ENCODE measurements at regions not wholly inside any gene's neighbourhood (a gene's known extent, or its start where the extent isn't known, plus 50 kb on each side); places are given as distances from the start of the nearest gene placed in this dataset.

DNA sequence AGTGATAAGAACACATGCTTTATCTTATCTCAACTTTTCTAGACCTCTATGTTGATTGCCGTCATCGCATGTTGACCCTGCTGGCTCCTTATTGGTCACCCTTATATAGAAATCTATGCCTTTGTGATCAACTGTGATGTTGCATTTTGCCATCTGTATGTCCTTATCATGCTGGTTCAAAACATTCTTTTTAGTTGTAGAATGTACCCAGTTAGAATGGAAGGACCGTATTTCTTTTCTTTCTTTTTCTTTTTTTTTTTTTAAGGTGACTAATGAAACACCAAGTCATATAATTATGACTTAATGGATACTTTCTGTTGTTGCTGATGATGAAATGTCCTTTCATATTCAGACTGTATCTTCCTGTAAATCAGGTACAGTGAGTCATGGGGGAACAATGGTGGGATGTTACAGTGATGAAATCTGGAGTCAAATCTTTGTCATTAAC lies 145.9 kb upstream of the CITED2 start:
- 0 out of 2 replicates have a peak, but pooled peaks cover 4% of the 10 kb centered on the region for H3K9me2 ChIP-seq (ENCODE audit: insufficient read depth)
- no TSS peak for BruUV-seq (replicated peaks)
- H2AFZ ChIP-seq, result no peak overlapping the region
- no peaks in the 10 kb centered on the region for H3K27me3 ChIP-seq (ENCODE audit: insufficient read depth, low read depth)
- POLR2A ChIA-PET (ENCODE audit: unreplicated experiment), result no interaction called here
- no peak overlapping the region for H3K27ac ChIP-seq
- intact Hi-C loops (cut with micrococcal nuclease; ENCODE audit: unreplicated experiment), result loop anchor here (5.0 kb wide), 1 partner anchor 177 kb away; no protein-coding TSS in a partner anchor
- H3K36me3 ChIP-seq (ENCODE audit: low read depth), result no peaks in the 10 kb centered on the region
- peak in 1 of 2 experiments; percentile 77 for DNase-seq
- no peak overlapping the region for H3K4me3 ChIP-seq
- peaks cover 51% of the 10 kb centered on the region for H3K4me1 ChIP-seq (replicated peaks; ENCODE audit: insufficient read depth)
- no peak overlapping the region for H3K4me2 ChIP-seq
- H4K20me1 ChIP-seq (ENCODE audit: insufficient read depth), result no peaks in the 10 kb centered on the region
- peaks cover 32% of the 10 kb centered on the region for H3F3A ChIP-seq (ENCODE audit: insufficient read depth, low read depth)
- no peaks in the 10 kb centered on the region for H3K79me2 ChIP-seq (ENCODE audit: low read depth)
- CTCF ChIA-PET, result no interaction called here
- no peak for TF ChIP-seq EZH2 (IDR thresholded peaks at IDR 0.05; ENCODE audit: low read depth)
- TF ChIP-seq, protein P1, sequence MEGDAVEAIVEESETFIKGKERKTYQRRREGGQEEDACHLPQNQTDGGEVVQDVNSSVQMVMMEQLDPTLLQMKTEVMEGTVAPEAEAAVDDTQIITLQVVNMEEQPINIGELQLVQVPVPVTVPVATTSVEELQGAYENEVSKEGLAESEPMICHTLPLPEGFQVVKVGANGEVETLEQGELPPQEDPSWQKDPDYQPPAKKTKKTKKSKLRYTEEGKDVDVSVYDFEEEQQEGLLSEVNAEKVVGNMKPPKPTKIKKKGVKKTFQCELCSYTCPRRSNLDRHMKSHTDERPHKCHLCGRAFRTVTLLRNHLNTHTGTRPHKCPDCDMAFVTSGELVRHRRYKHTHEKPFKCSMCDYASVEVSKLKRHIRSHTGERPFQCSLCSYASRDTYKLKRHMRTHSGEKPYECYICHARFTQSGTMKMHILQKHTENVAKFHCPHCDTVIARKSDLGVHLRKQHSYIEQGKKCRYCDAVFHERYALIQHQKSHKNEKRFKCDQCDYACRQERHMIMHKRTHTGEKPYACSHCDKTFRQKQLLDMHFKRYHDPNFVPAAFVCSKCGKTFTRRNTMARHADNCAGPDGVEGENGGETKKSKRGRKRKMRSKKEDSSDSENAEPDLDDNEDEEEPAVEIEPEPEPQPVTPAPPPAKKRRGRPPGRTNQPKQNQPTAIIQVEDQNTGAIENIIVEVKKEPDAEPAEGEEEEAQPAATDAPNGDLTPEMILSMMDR (conservative IDR thresholded peaks at IDR 0.05), result no peak
- H3K9me3 ChIP-seq (ENCODE audit: insufficient read depth, low read depth), result 0 out of 2 replicates have a peak, but pooled peaks cover 4% of the 10 kb centered on the region

DNA sequence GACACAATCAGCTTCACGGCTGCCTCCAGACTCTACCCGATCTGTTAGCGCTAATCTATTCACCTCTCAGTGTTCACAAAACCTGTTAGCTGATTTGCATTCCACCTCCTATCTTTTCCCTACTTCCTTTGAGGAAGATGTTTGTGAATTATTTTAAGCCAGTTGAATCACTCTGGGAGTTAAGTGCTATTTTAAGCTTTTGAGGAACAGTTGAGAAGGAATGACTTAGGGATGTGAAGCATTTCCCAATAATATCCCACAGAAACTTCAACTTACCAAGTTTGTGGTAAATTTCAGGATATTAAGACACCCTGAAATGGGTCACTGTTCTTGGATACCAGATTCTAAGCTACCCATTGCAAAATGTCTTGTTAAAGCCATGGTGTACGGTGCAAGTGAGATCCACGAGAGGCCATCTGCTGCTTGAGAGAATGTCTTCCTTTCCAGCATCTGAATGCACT lies 145.2 kb upstream of the CITED2 start:
- H2AFZ ChIP-seq, result no peak overlapping the region
- no peaks in the 10 kb centered on the region for H3K27me3 ChIP-seq (ENCODE audit: insufficient read depth, low read depth)
- peaks cover 11% of the 10 kb centered on the region; the same call in 1 of the 2 replicates for H3K9me3 ChIP-seq (ENCODE audit: insufficient read depth, low read depth)
- no peak overlapping the region for H3K4me3 ChIP-seq
- no peaks in the 10 kb centered on the region for H3K36me3 ChIP-seq (ENCODE audit: low read depth)
- ChIA-PET CTCF (no interaction called here), POLR2A (ENCODE audit: unreplicated experiment) (interaction anchor here (0.8 kb wide), 1 partner anchor 145 kb away, joined by 6 read pairs; the partner anchor contains the start of gene CITED2)
- TF ChIP-seq, protein P1 (conservative IDR thresholded peaks at IDR 0.05), result no peak
- TF ChIP-seq EZH2 (IDR thresholded peaks at IDR 0.05; ENCODE audit: low read depth), result no peak
- no peaks in the 10 kb centered on the region for H4K20me1 ChIP-seq (ENCODE audit: insufficient read depth)
- intact Hi-C loops (cut with micrococcal nuclease; ENCODE audit: unreplicated experiment), result loop anchor here (5.0 to 10.0 kb wide), 2 partner anchors 85 to 178 kb away; no protein-coding TSS in a partner anchor
- peaks cover 51% of the 10 kb centered on the region for H3K4me1 ChIP-seq (replicated peaks; ENCODE audit: insufficient read depth)
- no peaks in the 10 kb centered on the region for H3K79me2 ChIP-seq (ENCODE audit: low read depth)
- no peak overlapping the region for H3K4me2 ChIP-seq
- no peak for DNase-seq
- H3F3A ChIP-seq (ENCODE audit: insufficient read depth, low read depth), result peaks cover 35% of the 10 kb centered on the region
- 0 out of 2 replicates have a peak, but pooled peaks cover 4% of the 10 kb centered on the region for H3K9me2 ChIP-seq (ENCODE audit: insufficient read depth)
- no TSS peak for BruUV-seq (replicated peaks)
- no peak overlapping the region for H3K27ac ChIP-seq

DNA sequence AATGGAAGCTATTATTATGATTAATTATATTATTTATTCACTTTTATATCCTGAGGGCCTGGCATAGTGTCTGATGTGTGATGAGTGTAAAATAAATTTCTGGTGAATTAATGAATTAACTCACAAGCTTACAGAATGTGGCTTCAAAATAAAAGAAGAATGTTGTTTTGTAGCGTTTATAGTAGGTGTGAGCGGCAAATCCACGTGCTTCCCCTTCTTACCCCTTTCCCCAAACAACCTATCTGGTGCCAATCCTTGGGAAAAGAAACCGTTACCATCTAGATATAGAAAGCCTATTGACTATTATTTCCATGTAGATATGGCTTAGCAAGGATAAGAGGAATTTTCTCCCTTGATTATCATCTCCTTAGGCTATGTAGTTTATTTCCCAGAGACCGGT lies 144.6 kb upstream of the CITED2 start:
- no peak overlapping the region for H3K4me2 ChIP-seq
- H3K4me1 ChIP-seq (replicated peaks; ENCODE audit: insufficient read depth), result peaks cover 51% of the 10 kb centered on the region
- ChIA-PET CTCF (no interaction called here), POLR2A (ENCODE audit: unreplicated experiment) (no interaction called here)
- H3K4me3 ChIP-seq, result no peak overlapping the region
- intact Hi-C loops (cut with micrococcal nuclease; ENCODE audit: unreplicated experiment), result loop anchor here (10.0 kb wide), 1 partner anchor 84 kb away; no protein-coding TSS in a partner anchor
- TF ChIP-seq EZH2 (IDR thresholded peaks at IDR 0.05; ENCODE audit: low read depth), result no peak
- TF ChIP-seq, protein P1 (conservative IDR thresholded peaks at IDR 0.05), result no peak
- no peak overlapping the region for H2AFZ ChIP-seq
- no peak for DNase-seq
- no TSS peak for BruUV-seq (replicated peaks)
- no peaks in the 10 kb centered on the region for H3K27me3 ChIP-seq (ENCODE audit: insufficient read depth, low read depth)
- H3F3A ChIP-seq (ENCODE audit: insufficient read depth, low read depth), result peaks cover 35% of the 10 kb centered on the region
- 0 out of 2 replicates have a peak, but pooled peaks cover 4% of the 10 kb centered on the region for H3K9me2 ChIP-seq (ENCODE audit: insufficient read depth)
- H3K79me2 ChIP-seq (ENCODE audit: low read depth), result no peaks in the 10 kb centered on the region
- H3K27ac ChIP-seq, result no peak overlapping the region
- no peaks in the 10 kb centered on the region for H4K20me1 ChIP-seq (ENCODE audit: insufficient read depth)
- H3K36me3 ChIP-seq (ENCODE audit: low read depth), result no peaks in the 10 kb centered on the region
- H3K9me3 ChIP-seq (ENCODE audit: insufficient read depth, low read depth), result peaks cover 13% of the 10 kb centered on the region; the same call in 1 of the 2 replicates

All from PC-9 (cell line).